PFSK-1 (cell line): ENCODE measurements at regions not wholly inside any gene's neighbourhood (a gene's known extent, or its start where the extent isn't known, plus 50 kb on each side); places are given as distances from the start of the nearest gene placed in this dataset.

Source experiments
- FOXP2 ChIP-seq: optimal IDR thresholded peaks from 2 replicates; pipeline ENCODE3; 2011; ENCODE audit warnings: borderline replicate concordance, control low read depth, inconsistent platforms; ENCODE audit not compliant: insufficient read depth; ENCODE audit errors: extremely low read length, extremely low read depth
- POLR2AphosphoS5 ChIP-seq: IDR thresholded peaks from 2 replicates; pipeline ENCODE4 v1.6.1; 2012; ENCODE audit warnings: low read depth, mild to moderate bottlenecking, control low read depth, low read length, moderate library complexity
- SIN3A ChIP-seq: IDR thresholded peaks from 2 replicates; pipeline ENCODE4 v1.6.1; 2012; ENCODE audit warnings: mild to moderate bottlenecking, low read length, moderate library complexity, borderline replicate concordance; ENCODE audit not compliant: insufficient read depth
- TAF1 ChIP-seq: IDR thresholded peaks from 2 replicates; pipeline ENCODE4 v1.6.1; 2012; ENCODE audit warnings: low read length, control low read depth, borderline replicate concordance; ENCODE audit not compliant: insufficient read depth
- TF ChIP-seq, protein P1 (sequence below), 2 experiments: IDR thresholded peaks; 2 replicates each; pipeline versions ENCODE4 v1.6.1 to v1.8.0; 2011 to 2012; ENCODE audit warnings: low read depth in 2 of 2, low read length in 2 of 2, control low read depth in 1 of 2, inconsistent platforms in 1 of 2, mild to moderate bottlenecking in 1 of 2, moderate library complexity in 1 of 2; ENCODE audit not compliant: insufficient read depth in 1 of 2

- TF ChIP-seq POLR2AphosphoS5 (no peak), TAF1 (no peak), SIN3A (no peak), FOXP2 (no peak)
- TF ChIP-seq, protein P1, sequence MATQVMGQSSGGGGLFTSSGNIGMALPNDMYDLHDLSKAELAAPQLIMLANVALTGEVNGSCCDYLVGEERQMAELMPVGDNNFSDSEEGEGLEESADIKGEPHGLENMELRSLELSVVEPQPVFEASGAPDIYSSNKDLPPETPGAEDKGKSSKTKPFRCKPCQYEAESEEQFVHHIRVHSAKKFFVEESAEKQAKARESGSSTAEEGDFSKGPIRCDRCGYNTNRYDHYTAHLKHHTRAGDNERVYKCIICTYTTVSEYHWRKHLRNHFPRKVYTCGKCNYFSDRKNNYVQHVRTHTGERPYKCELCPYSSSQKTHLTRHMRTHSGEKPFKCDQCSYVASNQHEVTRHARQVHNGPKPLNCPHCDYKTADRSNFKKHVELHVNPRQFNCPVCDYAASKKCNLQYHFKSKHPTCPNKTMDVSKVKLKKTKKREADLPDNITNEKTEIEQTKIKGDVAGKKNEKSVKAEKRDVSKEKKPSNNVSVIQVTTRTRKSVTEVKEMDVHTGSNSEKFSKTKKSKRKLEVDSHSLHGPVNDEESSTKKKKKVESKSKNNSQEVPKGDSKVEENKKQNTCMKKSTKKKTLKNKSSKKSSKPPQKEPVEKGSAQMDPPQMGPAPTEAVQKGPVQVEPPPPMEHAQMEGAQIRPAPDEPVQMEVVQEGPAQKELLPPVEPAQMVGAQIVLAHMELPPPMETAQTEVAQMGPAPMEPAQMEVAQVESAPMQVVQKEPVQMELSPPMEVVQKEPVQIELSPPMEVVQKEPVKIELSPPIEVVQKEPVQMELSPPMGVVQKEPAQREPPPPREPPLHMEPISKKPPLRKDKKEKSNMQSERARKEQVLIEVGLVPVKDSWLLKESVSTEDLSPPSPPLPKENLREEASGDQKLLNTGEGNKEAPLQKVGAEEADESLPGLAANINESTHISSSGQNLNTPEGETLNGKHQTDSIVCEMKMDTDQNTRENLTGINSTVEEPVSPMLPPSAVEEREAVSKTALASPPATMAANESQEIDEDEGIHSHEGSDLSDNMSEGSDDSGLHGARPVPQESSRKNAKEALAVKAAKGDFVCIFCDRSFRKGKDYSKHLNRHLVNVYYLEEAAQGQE (IDR thresholded peaks at IDR 0.05; ENCODE audit: insufficient read depth in 1 of 2, low read depth in 2 of 2, low read length in 2 of 2) = no peak
Measured at GRCh38 chr13:90355162-90355751, 992.2 kb upstream of the MIR17HG start.

- TF ChIP-seq POLR2AphosphoS5 (no peak), SIN3A (no peak), FOXP2 (no peak), TAF1 (no peak)
- TF ChIP-seq, protein P1 (IDR thresholded peaks at IDR 0.05; ENCODE audit: insufficient read depth in 1 of 2, low read depth in 2 of 2, low read length in 2 of 2) = no peak
Measured at GRCh38 chr13:90360785-90361184, 986.7 kb upstream of the MIR17HG start.

DNA sequence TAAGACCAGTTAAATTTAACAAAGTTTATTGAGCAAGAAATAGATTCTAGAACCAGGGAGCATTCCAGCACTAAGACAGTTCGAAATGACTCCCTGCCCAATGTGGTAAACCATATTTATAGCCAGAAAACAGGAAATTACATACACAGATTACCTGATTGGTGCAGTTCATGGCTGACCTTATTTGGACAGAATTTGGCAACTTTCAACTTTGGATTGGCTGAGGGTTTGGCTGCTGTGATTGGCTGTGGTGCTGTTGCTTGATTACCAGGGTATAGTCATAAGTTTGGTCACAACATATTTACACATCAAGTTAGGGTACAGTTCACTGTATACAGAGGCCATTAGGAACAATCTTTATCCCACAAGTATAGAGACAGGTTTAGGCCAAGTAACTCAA lies 984.8 kb upstream of the MIR17HG start:
- no peak for TF ChIP-seq FOXP2

DNA sequence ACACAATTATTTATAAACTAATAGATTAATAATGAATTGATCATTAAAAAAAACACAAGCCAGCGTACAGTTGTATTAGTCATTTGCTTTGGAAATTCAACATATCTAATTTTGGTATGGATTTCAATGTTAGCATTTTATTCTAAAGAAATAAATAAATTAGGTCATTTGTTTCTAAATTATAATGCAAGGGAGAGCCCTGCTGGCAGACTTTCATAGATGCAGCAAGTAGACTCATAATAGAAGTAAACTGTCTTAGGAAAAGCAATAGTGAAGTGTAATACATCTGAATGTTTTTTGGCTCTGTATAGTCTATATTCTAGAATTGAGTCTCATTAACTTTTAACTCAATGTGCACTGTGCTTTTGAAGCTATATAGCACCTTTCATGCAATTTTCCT lies 982.4 kb upstream of the MIR17HG start:
- TF ChIP-seq SIN3A = no peak
- TF ChIP-seq FOXP2 = no peak
- TF ChIP-seq TAF1 = no peak
- TF ChIP-seq POLR2AphosphoS5 = no peak
- TF ChIP-seq, protein P1 (IDR thresholded peaks at IDR 0.05; ENCODE audit: insufficient read depth in 1 of 2, low read depth in 2 of 2, low read length in 2 of 2) = no peak

DNA sequence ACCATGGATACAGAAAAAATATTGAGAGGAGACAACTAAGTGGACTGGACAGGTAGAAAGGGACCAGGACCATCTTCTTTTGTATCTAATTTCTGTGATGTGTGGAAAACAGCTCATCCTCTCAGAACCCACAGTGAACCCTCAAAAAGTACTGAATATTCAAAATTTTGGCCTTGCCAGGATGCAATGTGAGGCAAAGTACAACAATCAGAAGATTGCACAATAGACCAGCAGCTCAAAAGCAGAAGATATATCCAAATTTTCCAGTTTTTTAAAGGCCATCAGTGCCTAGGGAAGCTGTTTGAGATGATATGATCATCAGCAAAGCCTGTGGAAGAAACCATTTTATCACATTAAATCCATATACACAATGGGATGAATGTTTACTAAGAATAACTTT lies 973.3 kb upstream of the MIR17HG start:
- TF ChIP-seq SIN3A = no peak
- TF ChIP-seq, protein P1 (IDR thresholded peaks at IDR 0.05; ENCODE audit: insufficient read depth in 1 of 2, low read depth in 2 of 2, low read length in 2 of 2) = no peak
- TF ChIP-seq FOXP2 = no peak
- TF ChIP-seq POLR2AphosphoS5 = no peak
